C4-2B (cell line): ENCODE measurements at regions not wholly inside any gene's neighbourhood (a gene's known extent, or its start where the extent isn't known, plus 50 kb on each side); places are given as distances from the start of the nearest gene placed in this dataset.

Experiments used
- CTCF ChIP-seq: fragments of 450-650 bp; conservative IDR thresholded peaks from 2 replicates; pipeline ENCODE4 v1.5.1; 2017; ENCODE audit warnings: mild to moderate bottlenecking
- ZFX ChIP-seq: fragments of 450-650 bp; IDR thresholded peaks from 2 replicates; pipeline ENCODE4 v1.6.1; 2017

GRCh38 chr5:135203019-135203418, 169.0 kb upstream of the PITX1 start:
- TF ChIP-seq CTCF, result no peak
- TF ChIP-seq ZFX, result no peak
